ENCODE measurements at regions not wholly inside any gene's neighbourhood (a gene's known extent, or its start where the extent isn't known, plus 50 kb on each side); places are given as distances from the start of the nearest gene placed in this dataset.

DNA sequence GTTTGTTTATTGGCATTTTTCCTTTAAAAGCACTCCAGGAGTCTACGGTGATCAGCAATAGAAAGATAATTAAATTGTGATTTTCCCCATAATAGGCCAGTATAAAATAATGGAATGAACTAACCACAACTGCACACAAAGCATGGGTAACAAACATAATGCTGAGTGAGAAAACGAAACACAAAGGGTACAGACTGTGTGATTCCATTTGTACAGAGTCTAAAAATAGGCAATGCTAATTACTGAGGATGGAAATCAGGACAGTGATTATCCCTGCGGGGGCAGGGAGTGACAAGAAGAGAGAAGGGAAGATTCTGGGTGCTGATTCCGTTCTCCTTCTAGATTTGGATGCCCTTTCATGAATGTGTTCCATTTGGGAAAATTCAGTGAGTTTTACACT, 478.1 kb downstream of the PREX1 start:
- TF ChIP-seq, protein P1, sequence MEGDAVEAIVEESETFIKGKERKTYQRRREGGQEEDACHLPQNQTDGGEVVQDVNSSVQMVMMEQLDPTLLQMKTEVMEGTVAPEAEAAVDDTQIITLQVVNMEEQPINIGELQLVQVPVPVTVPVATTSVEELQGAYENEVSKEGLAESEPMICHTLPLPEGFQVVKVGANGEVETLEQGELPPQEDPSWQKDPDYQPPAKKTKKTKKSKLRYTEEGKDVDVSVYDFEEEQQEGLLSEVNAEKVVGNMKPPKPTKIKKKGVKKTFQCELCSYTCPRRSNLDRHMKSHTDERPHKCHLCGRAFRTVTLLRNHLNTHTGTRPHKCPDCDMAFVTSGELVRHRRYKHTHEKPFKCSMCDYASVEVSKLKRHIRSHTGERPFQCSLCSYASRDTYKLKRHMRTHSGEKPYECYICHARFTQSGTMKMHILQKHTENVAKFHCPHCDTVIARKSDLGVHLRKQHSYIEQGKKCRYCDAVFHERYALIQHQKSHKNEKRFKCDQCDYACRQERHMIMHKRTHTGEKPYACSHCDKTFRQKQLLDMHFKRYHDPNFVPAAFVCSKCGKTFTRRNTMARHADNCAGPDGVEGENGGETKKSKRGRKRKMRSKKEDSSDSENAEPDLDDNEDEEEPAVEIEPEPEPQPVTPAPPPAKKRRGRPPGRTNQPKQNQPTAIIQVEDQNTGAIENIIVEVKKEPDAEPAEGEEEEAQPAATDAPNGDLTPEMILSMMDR (IDR thresholded peaks at IDR 0.05; ENCODE audit: low read depth, low read length, poor library complexity, severe bottlenecking) = no peak
- no peak for TF ChIP-seq EZH2phosphoT487 (IDR thresholded peaks at IDR 0.05; ENCODE audit: borderline replicate concordance, low read length)
